GM13977 (cell line): ENCODE measurements at regions not wholly inside any gene's neighbourhood (a gene's known extent, or its start where the extent isn't known, plus 50 kb on each side); places are given as distances from the start of the nearest gene placed in this dataset.

Source experiments
- DNase-seq: peaks from one replicate; pipeline ENCODE4 v3.0.0; 2012; ENCODE audit warnings: low spot score
- in situ Hi-C: fragments of 300-500 bp; cut with MboI; formaldehyde crosslinking; loops from one replicate; pipeline ENCODE4 v1.12.0; 2022; ENCODE audit warnings: low sequenced_read_pairs, low pct_unique_long_range_greater_than_20kb, mixed read lengths, inconsistent platforms; ENCODE audit not compliant: unreplicated experiment
- TF ChIP-seq, protein P1 (sequence below): IDR thresholded peaks from 2 replicates; pipeline ENCODE4 v1.5.1; 2012; ENCODE audit warnings: mild to moderate bottlenecking, control low read depth; ENCODE audit not compliant: insufficient read depth; ENCODE audit errors: extremely low read depth, missing control alignments

DNA sequence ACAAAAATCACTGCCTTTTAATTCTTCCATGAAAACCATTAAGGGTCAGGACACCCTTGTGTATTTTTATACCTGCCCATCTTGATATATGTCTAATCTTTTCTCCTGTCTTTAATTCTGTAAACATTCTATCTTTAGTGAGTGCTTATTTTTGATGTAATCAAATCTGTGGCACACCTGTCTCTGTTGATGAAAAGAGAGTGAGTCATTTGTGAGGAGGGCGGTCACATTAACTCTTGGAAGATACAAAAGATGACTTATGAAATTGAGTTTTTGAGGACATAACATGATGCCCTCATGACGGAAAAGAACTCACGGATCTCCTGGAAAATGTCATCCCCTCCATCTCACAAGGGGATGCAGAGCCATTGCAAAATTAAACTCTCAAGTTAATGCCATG lies 206.5 kb upstream of the PGR start:
- DNase-seq, result no peak
- TF ChIP-seq, protein P1, sequence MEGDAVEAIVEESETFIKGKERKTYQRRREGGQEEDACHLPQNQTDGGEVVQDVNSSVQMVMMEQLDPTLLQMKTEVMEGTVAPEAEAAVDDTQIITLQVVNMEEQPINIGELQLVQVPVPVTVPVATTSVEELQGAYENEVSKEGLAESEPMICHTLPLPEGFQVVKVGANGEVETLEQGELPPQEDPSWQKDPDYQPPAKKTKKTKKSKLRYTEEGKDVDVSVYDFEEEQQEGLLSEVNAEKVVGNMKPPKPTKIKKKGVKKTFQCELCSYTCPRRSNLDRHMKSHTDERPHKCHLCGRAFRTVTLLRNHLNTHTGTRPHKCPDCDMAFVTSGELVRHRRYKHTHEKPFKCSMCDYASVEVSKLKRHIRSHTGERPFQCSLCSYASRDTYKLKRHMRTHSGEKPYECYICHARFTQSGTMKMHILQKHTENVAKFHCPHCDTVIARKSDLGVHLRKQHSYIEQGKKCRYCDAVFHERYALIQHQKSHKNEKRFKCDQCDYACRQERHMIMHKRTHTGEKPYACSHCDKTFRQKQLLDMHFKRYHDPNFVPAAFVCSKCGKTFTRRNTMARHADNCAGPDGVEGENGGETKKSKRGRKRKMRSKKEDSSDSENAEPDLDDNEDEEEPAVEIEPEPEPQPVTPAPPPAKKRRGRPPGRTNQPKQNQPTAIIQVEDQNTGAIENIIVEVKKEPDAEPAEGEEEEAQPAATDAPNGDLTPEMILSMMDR, result no peak
- in situ Hi-C loops, result no loop called here

DNA sequence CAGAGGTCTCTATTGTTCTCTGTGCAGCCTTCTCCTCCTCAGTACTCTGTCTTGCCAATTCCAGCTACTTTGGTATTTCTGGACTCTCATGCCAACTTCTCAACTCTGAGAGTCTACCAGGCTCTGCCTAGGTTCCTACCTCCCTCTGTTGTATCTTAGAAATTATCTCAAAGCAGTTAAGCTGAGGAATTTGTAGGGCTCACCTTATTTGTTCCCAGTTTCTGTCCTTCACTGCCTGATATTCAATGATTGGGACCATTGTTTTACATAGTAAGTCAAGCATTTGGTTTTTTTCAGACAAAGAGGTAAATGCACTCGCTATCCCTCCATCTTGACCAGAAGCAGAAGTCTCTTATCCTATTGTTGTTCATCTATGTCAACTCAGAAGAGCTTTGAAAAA lies 205.0 kb upstream of the PGR start:
- DNase-seq, result no peak
- in situ Hi-C loops, result no loop called here
- TF ChIP-seq, protein P1, result no peak

DNA sequence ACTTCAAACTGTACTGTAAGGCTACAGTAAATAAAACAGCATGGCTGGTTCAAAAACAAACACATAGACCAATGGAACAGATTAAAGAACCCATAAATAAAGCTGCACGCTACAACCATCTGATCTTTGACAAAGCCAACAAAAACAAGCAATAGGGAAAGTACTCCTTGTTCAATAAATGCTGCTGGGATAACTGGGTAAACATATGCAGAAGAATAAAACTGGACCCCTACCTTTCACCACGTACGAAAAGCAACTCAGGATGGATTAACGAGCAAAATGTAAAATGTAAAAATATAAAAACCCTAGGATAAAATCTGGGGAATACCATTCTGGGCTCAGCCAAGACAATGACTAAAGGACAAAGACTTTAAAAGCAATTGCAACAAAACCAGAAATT lies 201.8 kb upstream of the PGR start:
- DNase-seq, result no peak
- in situ Hi-C loops, result no loop called here
- TF ChIP-seq, protein P1, result no peak

GRCh38 chr11:101327908-101328307 lies 198.3 kb upstream of the PGR start:
- in situ Hi-C loops, result no loop called here
- no peak for DNase-seq
- TF ChIP-seq, protein P1, result no peak

- DNase-seq, result no peak
- in situ Hi-C loops, result no loop called here
- TF ChIP-seq, protein P1, result no peak
Observed at GRCh38 chr11:101326141-101326540, 196.5 kb upstream of the PGR start.

DNA sequence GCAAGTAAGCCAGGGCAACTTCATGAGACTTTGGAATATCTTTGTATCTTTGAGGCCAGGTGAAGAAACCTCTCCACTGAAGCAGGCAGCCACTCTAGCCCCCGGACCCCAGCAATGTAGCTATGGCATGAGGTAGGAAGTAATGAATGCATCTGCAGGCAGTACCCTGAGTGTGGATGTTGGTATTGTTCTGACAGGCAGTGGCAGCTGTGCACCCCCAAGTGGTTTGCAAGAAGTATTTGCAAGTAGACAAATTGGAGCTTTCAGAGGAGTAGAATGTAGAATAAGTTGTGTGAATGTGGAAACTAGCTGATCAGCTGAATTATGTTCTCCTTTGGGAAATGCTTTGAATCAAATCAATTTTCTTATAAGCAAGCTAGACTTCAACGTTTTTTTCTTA lies 194.4 kb upstream of the PGR start:
- TF ChIP-seq, protein P1, result no peak
- no peak for DNase-seq
- in situ Hi-C loops, result no loop called here

GRCh38 chr11:101321222-101321621 lies 191.6 kb upstream of the PGR start:
- in situ Hi-C loops, result no loop called here
- DNase-seq, result no peak
- TF ChIP-seq, protein P1, result no peak
